ENCODE measurements at regions not wholly inside any gene's neighbourhood (a gene's known extent, or its start where the extent isn't known, plus 50 kb on each side); places are given as distances from the start of the nearest gene placed in this dataset.

- no peak for TF ChIP-seq CTCF (IDR thresholded peaks at IDR 0.05; ENCODE audit: low read depth, low read length, poor library complexity, severe bottlenecking)
- no peak for TF ChIP-seq EZH2phosphoT487 (IDR thresholded peaks at IDR 0.05; ENCODE audit: borderline replicate concordance, low read length)
Measured at GRCh38 chr5:2491846-2492245, 259.6 kb downstream of the IRX2 start.

All from DOHH2 (cell line).